HCT116 (cell line): ENCODE measurements at regions not wholly inside any gene's neighbourhood (a gene's known extent, or its start where the extent isn't known, plus 50 kb on each side); places are given as distances from the start of the nearest gene placed in this dataset.

Source experiments
- CBX3 ChIP-seq: IDR thresholded peaks from 2 replicates; pipeline ENCODE4 v1.6.1; 2012; ENCODE audit warnings: low read depth
- CTCF ChIP-seq, 3 experiments: fragments of 200-600 bp in 1 of 3; sonication (generic) in 1 of 3; IDR thresholded peaks in 2 of 3; conservative IDR thresholded peaks in 1 of 3; 2 replicates each; pipeline ENCODE4 v1.5.1; 2012 to 2017; ENCODE audit warnings: low read depth in 2 of 3, low read length in 2 of 3, antibody characterized with exemption in 1 of 3, borderline replicate concordance in 1 of 3, control low read depth in 1 of 3, mild to moderate bottlenecking in 1 of 3, mixed read lengths in 1 of 3, mixed run types in 1 of 3, moderate library complexity in 1 of 3; ENCODE audit not compliant: insufficient read depth in 1 of 3
- EZH2 ChIP-seq: fragments of 200-600 bp; sonication (generic); IDR thresholded peaks from 2 replicates; pipeline ENCODE4 v1.6.1; 2017; ENCODE audit warnings: antibody characterized with exemption, mixed run types
- POLR2A ChIP-seq: IDR thresholded peaks from 2 replicates; pipeline ENCODE4 v1.7.0; 2011; ENCODE audit warnings: borderline replicate concordance; ENCODE audit not compliant: insufficient read depth, insufficient read length; ENCODE audit errors: extremely low read depth
- SRF ChIP-seq: IDR thresholded peaks from 2 replicates; pipeline ENCODE4 v1.6.1; 2012; ENCODE audit warnings: low read depth
- ZNF274 ChIP-seq: fragments of 200-500 bp; sonication (Bioruptor generic); IDR thresholded peaks from 2 replicates; pipeline ENCODE4 v1.6.1; 2014; ENCODE audit warnings: mild to moderate bottlenecking, low read depth, low read length, inconsistent platforms

GRCh38 chr16:64096689-64097088, 1025.2 kb downstream of the CDH11 start:
- TF ChIP-seq CTCF (IDR thresholded peaks at IDR 0.05 in 2 of 3, conservative IDR thresholded peaks at IDR 0.05 in 1 of 3; ENCODE audit: borderline replicate concordance in 1 of 3, insufficient read depth in 1 of 3, low read depth in 2 of 3, low read length in 2 of 3) (no peak), CBX3 (no peak), SRF (no peak), POLR2A (no peak), ZNF274 (no peak), EZH2 (no peak)
